Activated CD8-positive, alpha-beta memory T cell treated with anti-CD3 and anti-CD28 coated beads for 4 hours (primary cell): ENCODE measurements at regions not wholly inside any gene's neighbourhood (a gene's known extent, or its start where the extent isn't known, plus 50 kb on each side); places are given as distances from the start of the nearest gene placed in this dataset.
"Not testable (repeated sequence)": the region's sequence is repeated elsewhere in the genome, so short reads cannot be mapped to it uniquely, and the experiment has no call there.

ENCODE experiments used
- DNase-seq, 2 donors: peaks; one replicate each; pipeline ENCODE4 v3.0.0-alpha.2; 2020; ENCODE audit warnings: low read depth in 2 of 2

GRCh38 chr13:39803156-39803555, 147.7 kb downstream of the COG6 start:
- DNase-seq, result no peak

- DNase-seq, result no peak
Measured at GRCh38 chr13:39803851-39804250, 148.4 kb downstream of the COG6 start.

- DNase-seq, result no peak
Measured at GRCh38 chr13:39804332-39805210, 149.1 kb downstream of the COG6 start.

- no peak for DNase-seq
Measured at GRCh38 chr13:39809466-39809865, 154.0 kb downstream of the COG6 start.

GRCh38 chr13:39810091-39810877, 154.8 kb downstream of the COG6 start:
- no peak for DNase-seq

- no peak for DNase-seq
Measured at GRCh38 chr13:39811051-39811450, 155.6 kb downstream of the COG6 start.

GRCh38 chr13:39811696-39812095, 156.2 kb downstream of the COG6 start:
- no peak for DNase-seq

- DNase-seq, result no peak
Measured at GRCh38 chr13:39815345-39816111, 160.1 kb downstream of the COG6 start.

- DNase-seq, result no peak
Measured at GRCh38 chr13:39816936-39817335, 161.5 kb downstream of the COG6 start.

GRCh38 chr13:39818953-39819352, 163.5 kb downstream of the COG6 start:
- no peak for DNase-seq

GRCh38 chr13:39820606-39821005, 165.1 kb downstream of the COG6 start:
- DNase-seq, result no peak

- no peak for DNase-seq
Measured at GRCh38 chr13:39821977-39822376, 166.5 kb downstream of the COG6 start.

GRCh38 chr13:39822437-39822836, 167.0 kb downstream of the COG6 start:
- DNase-seq, result no peak

- no peak for DNase-seq
Measured at GRCh38 chr13:39823063-39823713, 167.7 kb downstream of the COG6 start.

- DNase-seq, result no peak
Measured at GRCh38 chr13:39825886-39826285, 170.4 kb downstream of the COG6 start.

- no peak for DNase-seq
Measured at GRCh38 chr13:39835253-39835652, 179.8 kb downstream of the COG6 start.

- no peak for DNase-seq
Measured at GRCh38 chr13:39836038-39836437, 180.6 kb downstream of the COG6 start.

- not testable (repeated sequence) for DNase-seq
Measured at GRCh38 chr13:39837866-39838265, 182.4 kb downstream of the COG6 start.

- no peak for DNase-seq
Measured at GRCh38 chr13:39840201-39840600, 184.7 kb downstream of the COG6 start.

- no peak for DNase-seq
Measured at GRCh38 chr13:39847336-39847735, 191.9 kb downstream of the COG6 start.

- no peak for DNase-seq
Measured at GRCh38 chr13:39855236-39855635, 199.8 kb downstream of the COG6 start.

- no peak for DNase-seq
Measured at GRCh38 chr13:39856714-39857113, 201.3 kb downstream of the COG6 start.
